HG03095 (cell line): ENCODE measurements at regions not wholly inside any gene's neighbourhood (a gene's known extent, or its start where the extent isn't known, plus 50 kb on each side); places are given as distances from the start of the nearest gene placed in this dataset.
"Not testable (repeated sequence)": the region's sequence is repeated elsewhere in the genome, so short reads cannot be mapped to it uniquely, and the experiment has no call there.

ENCODE experiments used
- ATAC-seq: cut with Tn5 transposase; IDR thresholded peaks from one replicate; pipeline ENCODE4 v1.9.1; 2021; ENCODE audit warnings: moderate library complexity; ENCODE audit not compliant: unreplicated experiment

DNA sequence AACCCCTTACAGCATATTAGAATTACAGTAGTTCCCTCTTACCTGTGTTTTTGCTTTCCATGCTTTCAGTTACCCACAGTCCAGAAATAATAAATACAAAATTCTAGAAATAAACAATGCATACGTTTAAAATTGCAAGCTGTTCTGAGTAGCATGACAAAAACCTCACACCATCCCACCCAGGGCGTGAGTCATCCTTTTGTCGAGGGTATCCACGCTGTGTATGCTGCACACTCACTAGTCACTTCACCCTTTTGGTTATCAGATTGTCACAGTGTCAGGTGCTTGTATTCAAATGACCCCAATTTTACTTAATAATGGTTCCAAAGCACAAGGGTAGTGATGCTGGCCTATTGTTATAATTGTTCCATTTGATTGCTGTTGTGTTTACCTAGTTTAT is 72.5 kb upstream of the P3H2 start:
- ATAC-seq: no peak

DNA sequence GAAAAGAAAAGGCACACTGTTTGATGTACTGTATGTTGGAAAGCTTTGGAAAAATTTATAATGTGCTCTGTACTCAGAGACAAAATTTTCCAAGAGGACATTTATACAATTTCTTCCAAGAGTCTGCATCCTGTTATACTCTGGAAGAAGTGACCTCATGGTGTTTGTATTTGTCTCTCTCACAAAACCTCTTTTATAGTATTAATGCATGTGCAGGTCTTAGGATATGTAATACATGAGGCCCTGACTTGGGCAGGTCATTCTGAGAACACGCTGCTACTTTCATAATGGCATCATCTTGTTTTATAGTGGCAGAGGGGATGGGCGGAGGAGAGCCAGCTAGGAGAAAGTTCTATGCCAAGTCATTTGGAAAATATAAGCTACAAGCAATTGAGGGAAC is 72.0 kb upstream of the P3H2 start:
- ATAC-seq: no peak

DNA sequence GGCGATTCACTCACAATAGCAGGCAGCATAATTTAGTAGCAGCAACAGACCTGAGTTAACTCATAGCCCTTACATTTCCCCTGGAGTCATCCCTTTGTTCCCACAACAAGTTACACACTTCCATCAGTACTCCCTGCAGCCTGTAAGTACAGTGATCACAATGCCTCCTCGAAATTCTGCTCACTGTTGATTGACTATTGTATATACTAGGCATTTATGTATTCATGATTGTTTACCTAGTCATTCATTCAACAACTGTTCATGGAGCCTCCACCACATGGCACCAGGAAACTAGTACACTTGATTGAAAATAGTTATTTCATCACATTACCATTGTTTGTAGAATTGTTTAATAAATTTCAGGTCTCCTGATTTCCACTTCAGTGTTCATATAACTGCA is 71.4 kb upstream of the P3H2 start:
- no peak for ATAC-seq

DNA sequence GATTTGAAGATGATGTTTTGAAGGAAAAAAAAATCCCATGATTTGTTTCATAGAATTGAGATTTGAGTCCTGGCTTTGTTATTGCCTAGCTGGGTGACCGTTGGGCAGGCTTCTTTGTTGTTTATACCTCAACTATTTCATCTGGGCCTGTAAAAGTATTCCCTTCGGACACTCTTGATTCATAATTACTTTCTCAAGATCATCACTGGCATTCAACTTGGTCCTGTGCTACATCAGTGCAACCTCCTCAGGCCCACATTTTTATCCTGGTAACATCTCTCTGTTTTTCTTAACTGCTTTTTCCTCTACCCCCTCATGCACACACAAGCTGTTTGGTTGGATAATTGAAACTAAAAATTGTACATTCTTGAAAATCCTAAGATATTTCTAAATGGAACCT is 67.5 kb upstream of the P3H2 start:
- ATAC-seq: no peak

DNA sequence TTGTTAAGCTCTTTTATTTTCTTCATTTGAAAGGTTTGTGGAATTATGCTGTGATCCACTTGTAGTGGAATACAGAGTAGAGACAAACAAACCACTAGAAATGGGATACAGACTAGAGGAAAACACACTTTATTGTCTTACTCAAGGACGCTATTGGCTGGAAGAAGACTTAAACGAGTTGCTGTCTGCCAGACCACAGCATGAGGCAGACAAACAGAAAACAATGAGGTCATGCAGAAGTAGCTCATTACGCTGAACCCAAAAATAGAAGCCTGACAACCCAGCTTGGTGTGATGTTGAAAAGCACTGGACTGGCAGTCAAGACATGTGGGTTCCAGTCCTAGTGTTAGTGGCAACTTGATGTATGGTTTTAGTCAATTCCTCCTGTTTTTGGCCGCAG is 62.4 kb upstream of the P3H2 start:
- ATAC-seq: no peak

GRCh38 chr3:190182418-190183043 is 61.8 kb upstream of the P3H2 start:
- ATAC-seq: no peak

GRCh38 chr3:190180268-190180667 is 59.6 kb upstream of the P3H2 start:
- ATAC-seq: no peak

GRCh38 chr3:190178779-190179178 is 58.1 kb upstream of the P3H2 start:
- ATAC-seq: no peak

DNA sequence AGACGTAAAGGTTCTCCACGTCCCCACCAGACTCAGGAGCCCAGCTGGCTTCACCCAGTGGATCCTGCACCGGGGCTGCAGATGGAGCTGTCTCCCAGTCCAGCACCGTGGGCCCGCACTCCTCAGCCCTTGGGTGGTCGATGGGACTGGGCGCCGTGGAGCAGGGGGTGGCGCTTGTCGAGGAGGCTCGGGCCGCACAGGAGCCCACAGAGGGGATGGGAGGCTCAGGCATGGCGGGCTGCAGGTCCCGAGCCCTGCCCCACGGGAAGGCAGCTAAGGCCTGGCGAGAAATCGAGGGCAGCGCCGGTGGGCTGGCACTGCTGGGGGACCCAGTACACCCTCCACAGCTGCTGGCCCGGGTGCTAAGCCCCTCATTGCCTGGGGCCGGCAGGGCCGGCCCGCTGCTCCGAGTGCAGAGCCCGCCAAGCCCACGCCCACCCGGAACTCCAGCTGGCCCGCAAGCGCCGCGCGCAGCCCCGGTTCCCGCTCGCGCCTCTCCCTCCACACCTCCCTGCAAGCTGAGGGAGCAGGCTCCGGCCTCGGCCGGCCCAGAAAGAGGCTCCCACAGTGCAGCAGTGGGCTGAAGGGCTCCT is 56.3 kb upstream of the P3H2 start:
- ATAC-seq: not testable (repeated sequence)

- not testable (repeated sequence) for ATAC-seq
These were observed 55.4 kb upstream of the P3H2 start for GRCh38 chr3:190176106-190176505.

- ATAC-seq: no peak
These were observed 54.8 kb upstream of the P3H2 start for GRCh38 chr3:190175490-190175889.

DNA sequence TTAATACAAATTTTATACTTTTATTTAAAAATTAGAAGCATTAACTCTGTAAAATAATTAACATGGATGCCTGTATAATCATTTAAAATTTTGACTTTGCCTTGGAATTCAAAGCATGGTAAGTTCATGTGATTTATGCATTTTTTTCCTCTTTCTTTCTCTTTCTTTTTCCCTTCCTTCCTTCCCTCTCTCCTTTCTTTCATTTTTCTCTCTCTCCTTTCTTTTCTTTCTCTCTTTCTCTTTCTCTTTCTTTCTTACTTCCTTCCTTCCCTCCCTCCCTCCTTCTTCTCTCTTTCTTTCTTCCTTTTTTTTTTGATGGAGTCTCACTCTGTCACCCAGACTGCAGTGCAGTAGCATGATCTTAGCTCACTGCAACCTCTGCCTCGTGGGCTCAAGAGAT is 53.8 kb upstream of the P3H2 start:
- ATAC-seq: no peak

DNA sequence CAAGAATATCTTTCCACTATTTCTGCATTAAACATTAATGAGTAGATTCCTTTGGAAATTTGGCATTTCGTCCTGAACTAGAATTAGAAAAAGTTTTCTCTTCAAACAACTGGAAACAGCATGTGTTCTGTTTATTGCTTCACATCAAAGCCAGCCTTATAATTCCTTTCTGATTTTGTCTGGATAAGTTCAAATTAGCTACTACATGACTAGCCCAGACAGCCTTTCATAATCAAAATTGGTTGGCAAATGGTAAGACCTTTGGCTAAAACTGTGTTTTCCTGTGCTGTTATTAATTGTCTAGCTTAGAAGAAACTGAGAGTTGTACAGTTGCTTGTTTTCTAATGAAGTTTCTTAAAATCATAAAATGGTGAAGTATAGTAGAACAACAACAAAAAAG is 52.7 kb upstream of the P3H2 start:
- no peak for ATAC-seq

- ATAC-seq: no peak
These were observed 52.1 kb upstream of the P3H2 start for GRCh38 chr3:190172751-190173150.
